Ovary (tissue), 7 donors: ENCODE measurements at regions not wholly inside any gene's neighbourhood (a gene's known extent, or its start where the extent isn't known, plus 50 kb on each side); places are given as distances from the start of the nearest gene placed in this dataset.

Experiments used
- DNase-seq, 5 donors: peaks; one replicate each; pipeline ENCODE4 v3.0.0-alpha.2; 2019 to 2020
- H3K27ac ChIP-seq, 2 donors: fragments of 200-600 bp; one replicate each; pipeline versions ENCODE4 v1.5.1 to v1.8.0; 2019 to 2022
- H3K27me3 ChIP-seq: fragments of 200-600 bp; one replicate; pipeline ENCODE4 v1.8.0; 2022
- H3K36me3 ChIP-seq: fragments of 200-600 bp; sonication (generic); one replicate; pipeline ENCODE4 v1.5.1; 2019
- H3K4me1 ChIP-seq: one replicate; pipeline ENCODE4 v1.8.1; 2013; ENCODE audit warnings: mild to moderate bottlenecking, moderate library complexity; ENCODE audit not compliant: insufficient read depth
- H3K4me3 ChIP-seq: fragments of 200-600 bp; sonication (generic); one replicate; pipeline ENCODE4 v1.5.1; 2017
- H3K9me3 ChIP-seq, 2 donors: fragments of 200-600 bp in 1 of 2; sonication (generic) in 1 of 2; one replicate each; pipeline versions ENCODE4 v1.5.1 to v1.8.1; 2013 to 2019; ENCODE audit warnings: mild to moderate bottlenecking in 1 of 2, moderate library complexity in 1 of 2
- EP300 ChIP-seq: sonication (generic); formaldehyde crosslinking; IDR thresholded peaks from one replicate; pipeline ENCODE4 v1.6.1; 2017; ENCODE audit warnings: antibody characterized with exemption
- POLR2A ChIP-seq: fragments of 450-650 bp; IDR thresholded peaks from one replicate; pipeline ENCODE4 v1.6.1; 2017; ENCODE audit warnings: antibody characterized with exemption, mild to moderate bottlenecking, moderate library complexity
- WGBS, 3 donors: extraction: QIAGEN DNeasy Blood & Tissue Kit in 1 of 3; methylation state at CpG; one replicate each; pipeline versions ENCODE4 v1.1.5 to v1.1.7; 2013 to 2017; 5-methylcytosine and 5-hydroxymethylcytosine counted together
- intact Hi-C, 4 donors: fragments of 100-400 bp; cut with DNase I; formaldehyde crosslinking; loops; one replicate each; pipeline versions ENCODE4 v1.11.0 to v1.15.1; 2022 to 2023
- TF ChIP-seq, protein P1 (sequence below), 3 donors: fragments of 450-650 bp in 2 of 3; fragments of 200-600 bp in 1 of 3; IDR thresholded peaks; one replicate each; pipeline versions ENCODE4 v1.5.1 to v1.8.0; 2016 to 2022; ENCODE audit warnings: antibody characterized with exemption in 3 of 3, mild to moderate bottlenecking in 1 of 3
- donor health status: DM: no; HTN: no; CAD: no; lungs with moderate emphysema.
- donor health status: DM: no; HTN: no; CAD: no.
- donor health status: Bipolar disorder and iron deficiency.
- donor health status: DM: no; HTN: no; CAD: no.
- donor health status: DM: yes; HTN: yes; CAD: no.

DNA sequence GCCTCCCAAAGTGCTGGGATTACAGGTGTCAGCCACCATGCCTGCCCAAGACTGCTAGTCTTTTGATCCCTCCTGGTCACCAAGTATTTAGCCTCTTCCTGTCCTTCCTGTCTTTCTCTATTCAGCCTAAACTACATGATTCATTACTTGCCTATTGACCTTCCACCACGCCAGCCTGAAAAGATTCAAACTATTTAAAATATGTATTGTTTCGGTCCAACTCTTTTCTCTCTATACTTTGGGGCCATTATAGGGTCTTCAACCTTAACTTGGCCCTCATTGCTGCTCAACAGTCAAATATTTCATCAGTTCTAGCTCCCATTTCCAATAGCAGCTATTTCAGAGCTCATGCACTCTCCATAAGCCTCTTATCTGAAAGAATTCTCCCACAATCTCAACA is 153.0 kb downstream of the TNFSF18 start:
- 63 to 74% (median 65%) methylated on average over 2 of the region's 2 CpGs for WGBS, 3 donors
- intact Hi-C loops = no loop called here
- TF ChIP-seq POLR2A (no peak), EP300 (no peak)
- TF ChIP-seq, protein P1, sequence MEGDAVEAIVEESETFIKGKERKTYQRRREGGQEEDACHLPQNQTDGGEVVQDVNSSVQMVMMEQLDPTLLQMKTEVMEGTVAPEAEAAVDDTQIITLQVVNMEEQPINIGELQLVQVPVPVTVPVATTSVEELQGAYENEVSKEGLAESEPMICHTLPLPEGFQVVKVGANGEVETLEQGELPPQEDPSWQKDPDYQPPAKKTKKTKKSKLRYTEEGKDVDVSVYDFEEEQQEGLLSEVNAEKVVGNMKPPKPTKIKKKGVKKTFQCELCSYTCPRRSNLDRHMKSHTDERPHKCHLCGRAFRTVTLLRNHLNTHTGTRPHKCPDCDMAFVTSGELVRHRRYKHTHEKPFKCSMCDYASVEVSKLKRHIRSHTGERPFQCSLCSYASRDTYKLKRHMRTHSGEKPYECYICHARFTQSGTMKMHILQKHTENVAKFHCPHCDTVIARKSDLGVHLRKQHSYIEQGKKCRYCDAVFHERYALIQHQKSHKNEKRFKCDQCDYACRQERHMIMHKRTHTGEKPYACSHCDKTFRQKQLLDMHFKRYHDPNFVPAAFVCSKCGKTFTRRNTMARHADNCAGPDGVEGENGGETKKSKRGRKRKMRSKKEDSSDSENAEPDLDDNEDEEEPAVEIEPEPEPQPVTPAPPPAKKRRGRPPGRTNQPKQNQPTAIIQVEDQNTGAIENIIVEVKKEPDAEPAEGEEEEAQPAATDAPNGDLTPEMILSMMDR (IDR thresholded peaks at IDR 0.05) = no peak

DNA sequence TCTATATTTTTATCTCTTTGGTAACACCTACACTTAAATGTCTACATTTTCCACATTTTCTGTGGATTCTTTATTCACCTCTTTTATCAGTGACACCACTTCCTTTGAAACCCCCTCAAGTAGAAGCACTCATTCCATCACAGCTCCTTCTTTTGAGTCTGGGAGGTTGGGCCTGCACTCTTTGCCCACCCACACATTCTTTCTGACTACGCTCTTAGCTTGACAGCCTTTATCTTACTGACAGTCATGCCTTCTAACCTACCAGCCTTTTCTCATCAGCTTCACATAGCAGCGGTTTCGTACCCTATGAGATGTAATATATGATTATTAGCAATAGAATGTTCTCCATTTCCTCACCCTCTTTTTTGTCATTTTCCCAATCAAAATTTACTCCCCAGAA is 151.9 kb downstream of the TNFSF18 start:
- Histone ChIP-seq H3K36me3 (no peaks in the 10 kb centered on the region), H3K4me1 (no peaks in the 10 kb centered on the region), H3K27ac (no peak overlapping the region), H3K27me3 (no peaks in the 10 kb centered on the region), H3K9me3 (no peaks in the 10 kb centered on the region), H3K4me3 (no peak overlapping the region)
- intact Hi-C loops = no loop called here
- no peak for DNase-seq
- TF ChIP-seq EP300 (no peak), POLR2A (no peak)
- TF ChIP-seq, protein P1 (IDR thresholded peaks at IDR 0.05) = no peak
- 86 to 93% (median 88%) methylated on average over 3 of the region's 3 CpGs for WGBS, 3 donors

More for the DNA sequence above, 153.0 kb downstream of the TNFSF18 start:
- Histone ChIP-seq H3K36me3 (no peaks in the 10 kb centered on the region), H3K4me1 (peaks cover 4% of the 10 kb centered on the region), H3K9me3 (no peaks in the 10 kb centered on the region), H3K4me3 (no peak overlapping the region), H3K27me3 (no peaks in the 10 kb centered on the region), H3K27ac (no peak overlapping the region)
- no peak for DNase-seq

DNA sequence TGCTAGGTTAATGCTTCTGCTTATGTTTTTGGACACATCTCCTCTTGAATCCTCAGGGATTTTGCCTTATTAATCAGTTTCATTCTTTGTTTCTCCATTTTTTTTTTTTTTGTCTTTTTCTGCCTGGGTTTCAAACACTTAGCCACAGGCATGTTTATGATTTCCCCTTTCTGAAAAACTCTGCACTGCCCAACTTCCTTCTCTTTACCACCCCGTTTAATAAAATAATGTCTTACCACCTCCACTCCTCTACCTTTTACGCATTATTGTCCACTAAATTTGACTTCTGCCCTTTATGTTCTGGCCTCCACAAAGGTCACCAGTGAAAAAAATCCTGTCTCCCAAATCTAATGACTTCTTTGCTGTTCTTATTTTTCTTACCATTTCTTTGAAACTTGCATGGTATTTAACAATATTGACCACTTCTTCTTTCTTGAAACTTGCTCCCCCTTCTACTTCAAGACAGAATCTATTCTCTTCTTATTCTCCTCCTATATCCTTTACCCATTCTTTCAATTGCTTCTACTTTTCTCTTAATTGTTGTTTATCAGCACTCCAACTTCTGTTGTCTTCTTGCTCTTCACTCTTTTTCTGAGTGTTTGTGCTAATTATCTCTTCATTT is 150.3 kb downstream of the TNFSF18 start:
- Histone ChIP-seq H3K4me1 (no peaks in the 10 kb centered on the region), H3K9me3 (no peaks in the 10 kb centered on the region), H3K27me3 (no peaks in the 10 kb centered on the region), H3K4me3 (no peak overlapping the region), H3K36me3 (no peaks in the 10 kb centered on the region), H3K27ac (no peak overlapping the region)
- 87 to 90% (median 89%) methylated on average over 2 of the region's 2 CpGs for WGBS, 3 donors
- intact Hi-C loops = no loop called here
- TF ChIP-seq POLR2A (no peak), EP300 (no peak)
- TF ChIP-seq, protein P1 (IDR thresholded peaks at IDR 0.05) = no peak
- no peak for DNase-seq

DNA sequence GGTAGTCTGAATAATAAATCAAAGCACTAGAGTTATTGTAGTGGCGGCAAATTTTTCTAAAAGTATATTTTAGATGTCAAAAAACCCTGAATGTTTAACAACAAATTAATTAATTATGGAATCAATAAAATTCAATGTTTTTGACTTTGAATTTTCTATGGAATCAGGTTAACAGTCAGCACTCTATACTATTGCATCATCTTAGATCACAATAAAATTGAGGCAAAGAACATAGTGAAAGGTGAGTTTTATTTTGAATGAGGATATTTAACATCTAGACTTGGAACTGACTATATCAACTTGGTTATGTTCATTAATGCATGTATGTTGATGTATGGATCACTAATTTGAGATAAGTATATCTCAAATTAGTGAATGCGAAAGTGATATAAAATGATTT is 148.5 kb downstream of the TNFSF18 start:
- Histone ChIP-seq H3K9me3 (no peaks in the 10 kb centered on the region), H3K27ac (no peak overlapping the region), H3K36me3 (no peaks in the 10 kb centered on the region), H3K4me1 (no peaks in the 10 kb centered on the region), H3K4me3 (no peak overlapping the region), H3K27me3 (no peaks in the 10 kb centered on the region)
- WGBS, 3 donors = 50 to 76% (median 74%) methylated on average over 2 of the region's 2 CpGs
- intact Hi-C loops = no loop called here
- no peak for DNase-seq
- TF ChIP-seq POLR2A (no peak), EP300 (no peak)
- TF ChIP-seq, protein P1 (IDR thresholded peaks at IDR 0.05) = no peak
